ENCODE measurements at regions not wholly inside any gene's neighbourhood (a gene's known extent, or its start where the extent isn't known, plus 50 kb on each side); places are given as distances from the start of the nearest gene placed in this dataset.

GRCh38 chr16:62913333-62913732 lies 877.1 kb upstream of the CDH8 start:
- TF ChIP-seq CTCF (IDR thresholded peaks at IDR 0.05) = no peak
- TF ChIP-seq POLR2A (IDR thresholded peaks at IDR 0.05) = no peak
